Transverse colon (tissue), 4 donors: ENCODE measurements at regions not wholly inside any gene's neighbourhood (a gene's known extent, or its start where the extent isn't known, plus 50 kb on each side); places are given as distances from the start of the nearest gene placed in this dataset.

Experiments used
- POLR2A ChIP-seq: fragments of 450-650 bp; IDR thresholded peaks from one replicate; pipeline ENCODE4 v1.6.1; 2016; ENCODE audit warnings: antibody characterized with exemption, mild to moderate bottlenecking, moderate library complexity
- POLR2AphosphoS5 ChIP-seq, 3 donors: sonication (generic); formaldehyde crosslinking; IDR thresholded peaks; one replicate each; pipeline ENCODE4 v1.6.1; 2016; ENCODE audit warnings: antibody characterized with exemption in 3 of 3
- TF ChIP-seq, protein P1 (sequence below), 5 experiments: fragments of 200-600 bp in 3 of 5; fragments of 450-650 bp in 2 of 5; sonication (generic) in 3 of 5; IDR thresholded peaks; 1 replicate in 2 of 5; 2 replicates in 3 of 5; pipeline ENCODE4 v1.5.1; 2016 to 2017; ENCODE audit warnings: antibody characterized with exemption in 5 of 5, inconsistent platforms in 3 of 5, mild to moderate bottlenecking in 2 of 5, moderate library complexity in 1 of 5

GRCh38 chr10:11397980-11398580, 213.4 kb downstream of the USP6NL start:
- TF ChIP-seq, protein P1, sequence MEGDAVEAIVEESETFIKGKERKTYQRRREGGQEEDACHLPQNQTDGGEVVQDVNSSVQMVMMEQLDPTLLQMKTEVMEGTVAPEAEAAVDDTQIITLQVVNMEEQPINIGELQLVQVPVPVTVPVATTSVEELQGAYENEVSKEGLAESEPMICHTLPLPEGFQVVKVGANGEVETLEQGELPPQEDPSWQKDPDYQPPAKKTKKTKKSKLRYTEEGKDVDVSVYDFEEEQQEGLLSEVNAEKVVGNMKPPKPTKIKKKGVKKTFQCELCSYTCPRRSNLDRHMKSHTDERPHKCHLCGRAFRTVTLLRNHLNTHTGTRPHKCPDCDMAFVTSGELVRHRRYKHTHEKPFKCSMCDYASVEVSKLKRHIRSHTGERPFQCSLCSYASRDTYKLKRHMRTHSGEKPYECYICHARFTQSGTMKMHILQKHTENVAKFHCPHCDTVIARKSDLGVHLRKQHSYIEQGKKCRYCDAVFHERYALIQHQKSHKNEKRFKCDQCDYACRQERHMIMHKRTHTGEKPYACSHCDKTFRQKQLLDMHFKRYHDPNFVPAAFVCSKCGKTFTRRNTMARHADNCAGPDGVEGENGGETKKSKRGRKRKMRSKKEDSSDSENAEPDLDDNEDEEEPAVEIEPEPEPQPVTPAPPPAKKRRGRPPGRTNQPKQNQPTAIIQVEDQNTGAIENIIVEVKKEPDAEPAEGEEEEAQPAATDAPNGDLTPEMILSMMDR (IDR thresholded peaks at IDR 0.05) = no peak
- no peak for TF ChIP-seq POLR2A
- TF ChIP-seq POLR2AphosphoS5 (IDR thresholded peaks at IDR 0.05) = no peak
